MM.1S (cell line): ENCODE measurements at regions not wholly inside any gene's neighbourhood (a gene's known extent, or its start where the extent isn't known, plus 50 kb on each side); places are given as distances from the start of the nearest gene placed in this dataset.

Experiments
- DNase-seq: peaks from one replicate; pipeline ENCODE4 v3.0.0-alpha.2; 2015
- H2AFZ ChIP-seq: fragments of 300-600 bp; sonication (generic); 2 replicates; pipeline ENCODE4 v1.6.0; 2016; ENCODE audit warnings: antibody characterized with exemption, low read length
- H3F3A ChIP-seq: fragments of 300-600 bp; sonication (generic); 2 replicates; pipeline ENCODE4 v1.6.1; 2016; ENCODE audit warnings: mild to moderate bottlenecking, antibody characterized with exemption, low read length, moderate library complexity, mixed read lengths; ENCODE audit not compliant: insufficient read depth
- H3K27ac ChIP-seq: fragments of 300-600 bp; sonication (generic); 2 replicates; pipeline ENCODE4 v1.5.1; 2016; ENCODE audit warnings: mild to moderate bottlenecking, low read length
- H3K27me3 ChIP-seq: fragments of 300-600 bp; sonication (generic); replicated peaks from 2 replicates; pipeline ENCODE4 v1.6.0; 2016; ENCODE audit warnings: low read length; ENCODE audit not compliant: insufficient read depth
- H3K36me3 ChIP-seq: fragments of 300-600 bp; sonication (generic); replicated peaks from 2 replicates; pipeline ENCODE4 v1.6.1; 2016; ENCODE audit warnings: mild to moderate bottlenecking, low read length, mixed read lengths; ENCODE audit not compliant: insufficient read depth
- H3K4me1 ChIP-seq: fragments of 300-600 bp; sonication (generic); 2 replicates; pipeline ENCODE4 v1.6.1; 2016; ENCODE audit warnings: low read length, mixed read lengths
- H3K4me2 ChIP-seq: fragments of 300-600 bp; sonication (generic); 2 replicates; pipeline ENCODE4 v1.6.0; 2016; ENCODE audit warnings: low read depth, low read length
- H3K4me3 ChIP-seq: fragments of 300-600 bp; sonication (generic); 2 replicates; pipeline ENCODE4 v1.5.1; 2016; ENCODE audit warnings: low read length, mixed read lengths
- H3K79me2 ChIP-seq: fragments of 300-600 bp; sonication (generic); 2 replicates; pipeline ENCODE4 v1.6.1; 2016; ENCODE audit warnings: mixed run types, low read length, mixed read lengths
- H3K9ac ChIP-seq: fragments of 300-600 bp; sonication (generic); 2 replicates; pipeline ENCODE4 v1.6.1; 2016; ENCODE audit warnings: low read length, mixed read lengths
- H3K9me2 ChIP-seq: fragments of 300-600 bp; sonication (generic); replicated peaks from 2 replicates; pipeline ENCODE4 v1.6.1; 2016; ENCODE audit warnings: mild to moderate bottlenecking, low read length, mixed read lengths; ENCODE audit not compliant: insufficient read depth
- H3K9me3 ChIP-seq: fragments of 300-600 bp; sonication (generic); replicated peaks from 2 replicates; pipeline ENCODE4 v1.6.1; 2016; ENCODE audit warnings: mild to moderate bottlenecking, low read length, mixed read lengths; ENCODE audit not compliant: insufficient read depth
- H4K20me1 ChIP-seq: fragments of 300-600 bp; sonication (generic); 2 replicates; pipeline ENCODE4 v1.6.1; 2016; ENCODE audit warnings: mild to moderate bottlenecking, low read length, moderate library complexity, mixed read lengths; ENCODE audit not compliant: insufficient read depth
- EZH2 ChIP-seq: fragments of 300-600 bp; sonication (generic); optimal IDR thresholded peaks from 2 replicates; pipeline ENCODE3; 2017; ENCODE audit warnings: low read depth, mild to moderate bottlenecking, antibody characterized with exemption, low read length, mixed read lengths
- EZH2phosphoT487 ChIP-seq: fragments of 300-600 bp; sonication (generic); IDR thresholded peaks from 2 replicates; pipeline ENCODE4 v1.6.1; 2018; ENCODE audit warnings: antibody characterized with exemption, low read length
- TF ChIP-seq, protein P1 (sequence below): fragments of 300-600 bp; sonication (generic); IDR thresholded peaks from 2 replicates; pipeline ENCODE4 v1.5.1; 2016; ENCODE audit warnings: antibody characterized with exemption, low read length, mixed read lengths

DNA sequence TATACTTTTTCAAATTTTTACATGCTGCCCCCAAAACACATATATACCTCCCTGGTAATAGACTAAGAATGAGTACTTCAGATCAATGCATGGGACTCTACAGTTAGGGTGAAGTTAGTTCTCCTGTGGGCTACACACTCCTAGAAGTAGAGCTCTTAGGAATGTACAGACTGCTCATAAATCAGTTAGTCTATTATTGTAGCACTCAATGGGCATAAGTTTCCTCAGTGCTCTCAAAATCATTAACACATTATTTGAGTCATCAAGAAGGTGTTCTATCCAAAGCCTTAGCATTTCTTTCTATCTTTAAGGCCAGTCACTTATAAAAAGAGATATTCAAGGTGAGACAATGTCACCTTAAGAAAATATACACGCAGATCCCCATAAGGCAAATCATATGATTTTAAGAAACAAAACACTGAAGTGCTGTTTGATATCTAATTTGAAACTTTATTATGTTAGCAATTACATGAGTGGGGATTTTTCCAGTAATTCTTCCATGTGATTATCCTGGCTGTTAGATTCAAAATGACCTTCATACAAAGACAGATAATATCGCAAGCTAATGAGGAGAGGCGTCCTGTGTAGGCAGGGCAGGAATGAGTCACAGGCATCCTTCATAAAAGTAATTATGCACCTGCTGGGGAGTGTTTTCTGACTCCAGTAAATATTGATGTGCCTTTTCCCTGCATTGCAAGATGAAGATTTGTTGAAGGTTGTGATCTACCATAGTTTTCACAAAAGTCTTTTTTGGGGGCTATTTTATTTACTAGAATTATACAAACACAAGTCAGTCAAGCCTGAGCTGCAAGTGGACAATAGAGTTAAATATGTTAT is 167.2 kb upstream of the ATP1B1 start:
- Histone ChIP-seq H3K4me2 (no peak overlapping the region), H3K36me3 (no peaks in the 10 kb centered on the region), H3K9me2 (no peaks in the 10 kb centered on the region), H3K4me3 (no peak overlapping the region), H2AFZ (no peak overlapping the region), H3K27me3 (no peaks in the 10 kb centered on the region), H3K27ac (no peak overlapping the region), H3K79me2 (no peaks in the 10 kb centered on the region), H3K9ac (no peak overlapping the region), H3K4me1 (no peaks in the 10 kb centered on the region), H4K20me1 (no peaks in the 10 kb centered on the region), H3F3A (no peaks in the 10 kb centered on the region), H3K9me3 (no peaks in the 10 kb centered on the region)
- TF ChIP-seq EZH2: no peak
- TF ChIP-seq EZH2phosphoT487: no peak
- TF ChIP-seq, protein P1, sequence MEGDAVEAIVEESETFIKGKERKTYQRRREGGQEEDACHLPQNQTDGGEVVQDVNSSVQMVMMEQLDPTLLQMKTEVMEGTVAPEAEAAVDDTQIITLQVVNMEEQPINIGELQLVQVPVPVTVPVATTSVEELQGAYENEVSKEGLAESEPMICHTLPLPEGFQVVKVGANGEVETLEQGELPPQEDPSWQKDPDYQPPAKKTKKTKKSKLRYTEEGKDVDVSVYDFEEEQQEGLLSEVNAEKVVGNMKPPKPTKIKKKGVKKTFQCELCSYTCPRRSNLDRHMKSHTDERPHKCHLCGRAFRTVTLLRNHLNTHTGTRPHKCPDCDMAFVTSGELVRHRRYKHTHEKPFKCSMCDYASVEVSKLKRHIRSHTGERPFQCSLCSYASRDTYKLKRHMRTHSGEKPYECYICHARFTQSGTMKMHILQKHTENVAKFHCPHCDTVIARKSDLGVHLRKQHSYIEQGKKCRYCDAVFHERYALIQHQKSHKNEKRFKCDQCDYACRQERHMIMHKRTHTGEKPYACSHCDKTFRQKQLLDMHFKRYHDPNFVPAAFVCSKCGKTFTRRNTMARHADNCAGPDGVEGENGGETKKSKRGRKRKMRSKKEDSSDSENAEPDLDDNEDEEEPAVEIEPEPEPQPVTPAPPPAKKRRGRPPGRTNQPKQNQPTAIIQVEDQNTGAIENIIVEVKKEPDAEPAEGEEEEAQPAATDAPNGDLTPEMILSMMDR: no peak
- DNase-seq: no peak

- no peak overlapping the region for H2AFZ ChIP-seq
- DNase-seq: no peak
- no peak overlapping the region for H3K27ac ChIP-seq
- TF ChIP-seq, protein P1: no peak
- TF ChIP-seq EZH2phosphoT487 (no peak), EZH2 (no peak)
- no peaks in the 10 kb centered on the region for H3F3A ChIP-seq
- no peaks in the 10 kb centered on the region for H3K36me3 ChIP-seq
- H3K4me2 ChIP-seq: no peak overlapping the region
- H3K4me1 ChIP-seq: no peaks in the 10 kb centered on the region
- H3K9me2 ChIP-seq: no peaks in the 10 kb centered on the region
- no peaks in the 10 kb centered on the region for H3K27me3 ChIP-seq
- H4K20me1 ChIP-seq: no peaks in the 10 kb centered on the region
- H3K9me3 ChIP-seq: no peaks in the 10 kb centered on the region
- no peak overlapping the region for H3K9ac ChIP-seq
- no peak overlapping the region for H3K4me3 ChIP-seq
- H3K79me2 ChIP-seq: no peaks in the 10 kb centered on the region
These were observed 166.6 kb upstream of the ATP1B1 start for GRCh38 chr1:168939947-168940223.

DNA sequence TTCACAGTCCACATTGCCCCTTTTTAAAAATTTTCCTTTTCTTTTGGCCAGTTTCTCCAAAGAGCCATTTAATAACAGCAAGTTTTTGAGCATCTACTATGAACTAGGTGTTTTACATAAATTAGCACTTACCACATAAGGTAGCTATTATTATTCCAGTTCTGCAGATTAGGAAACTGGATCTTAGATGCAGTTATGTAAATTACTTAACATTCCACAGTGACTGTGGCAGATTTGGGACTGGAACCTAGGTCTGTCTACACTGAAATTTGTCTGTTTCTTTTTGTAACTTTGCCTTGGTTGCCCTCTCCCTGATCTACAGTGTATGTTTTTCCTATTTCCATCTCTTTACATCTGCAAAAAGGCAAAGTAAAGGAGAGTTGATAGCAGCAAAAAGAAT is 164.8 kb upstream of the ATP1B1 start:
- Histone ChIP-seq H2AFZ (no peak overlapping the region), H3K79me2 (no peaks in the 10 kb centered on the region), H4K20me1 (no peaks in the 10 kb centered on the region), H3K4me1 (no peaks in the 10 kb centered on the region), H3K36me3 (no peaks in the 10 kb centered on the region), H3K9me2 (no peaks in the 10 kb centered on the region), H3K9ac (no peak overlapping the region), H3K9me3 (no peaks in the 10 kb centered on the region), H3K27me3 (no peaks in the 10 kb centered on the region), H3K4me2 (no peak overlapping the region), H3F3A (no peaks in the 10 kb centered on the region), H3K27ac (no peak overlapping the region), H3K4me3 (no peak overlapping the region)
- TF ChIP-seq, protein P1: no peak
- TF ChIP-seq EZH2phosphoT487 (no peak), EZH2 (no peak)
- DNase-seq: no peak
